SK-N-SH treated with all-trans-retinoic acid at 6 μM for 48 hours (cell line): ENCODE measurements at regions not wholly inside any gene's neighbourhood (a gene's known extent, or its start where the extent isn't known, plus 50 kb on each side); places are given as distances from the start of the nearest gene placed in this dataset.

Experiments used
- ZFP3 ChIP-seq: fragments of 250-450 bp; sonication (Bioruptor Pico); IDR thresholded peaks from 2 replicates; pipeline ENCODE4 v1.5.0; 2020; ENCODE audit warnings: mild to moderate bottlenecking, moderate library complexity
- ZFP30 ChIP-seq: fragments of 450-650 bp; formaldehyde crosslinking; IDR thresholded peaks from 2 replicates; pipeline ENCODE4 v1.5.0; 2022; ENCODE audit warnings: mild to moderate bottlenecking, moderate library complexity
- ZNF70 ChIP-seq: fragments of 450-650 bp; formaldehyde crosslinking; IDR thresholded peaks from 2 replicates; pipeline ENCODE4 v1.5.0; 2020; ENCODE audit warnings: mild to moderate bottlenecking, moderate library complexity

DNA sequence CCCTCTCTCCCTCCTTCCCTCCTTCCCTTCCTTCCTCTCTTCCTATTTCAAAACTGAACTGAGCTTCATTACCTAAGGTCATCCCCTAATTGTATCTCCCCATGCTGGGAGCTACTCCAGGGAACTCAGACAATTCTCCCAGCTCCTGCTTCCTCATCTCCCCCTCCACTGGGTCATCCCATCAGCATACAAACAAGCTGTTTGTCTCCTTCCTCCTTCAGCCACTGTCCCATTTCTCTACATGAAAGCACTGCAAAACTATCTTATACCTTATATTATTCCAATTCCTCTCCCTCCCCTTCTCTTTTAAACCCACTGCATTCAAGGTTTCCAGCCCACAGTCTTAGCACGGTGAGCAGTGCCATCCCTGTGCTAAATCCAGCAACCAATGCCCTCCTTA, 262.4 kb downstream of the AGTPBP1 start:
- TF ChIP-seq ZNF70 (CRISPR knock-in tag) (no peak), ZFP3 (CRISPR knock-in tag) (no peak), ZFP30 (CRISPR knock-in tag) (no peak)
